ENCODE measurements at regions not wholly inside any gene's neighbourhood (a gene's known extent, or its start where the extent isn't known, plus 50 kb on each side); places are given as distances from the start of the nearest gene placed in this dataset.

GRCh38 chr5:153067869-153068268 lies 422.6 kb upstream of the GRIA1 start:
- no peak for TF ChIP-seq POLR2A (IDR thresholded peaks at IDR 0.05)
- no peak for TF ChIP-seq POLR2AphosphoS5 (IDR thresholded peaks at IDR 0.05)
